GM12865 (cell line): ENCODE measurements at regions not wholly inside any gene's neighbourhood (a gene's known extent, or its start where the extent isn't known, plus 50 kb on each side); places are given as distances from the start of the nearest gene placed in this dataset.

ENCODE experiments used
- DNase-seq: peaks from one replicate; pipeline ENCODE4 v3.0.0; 2010; ENCODE audit warnings: low read depth
- H3K4me3 ChIP-seq: 2 replicates; pipeline ENCODE4 v1.5.1; 2011; ENCODE audit warnings: mild to moderate bottlenecking, low read depth, low read length, control low read depth
- CTCF ChIP-seq: IDR thresholded peaks from 2 replicates; pipeline ENCODE4 v1.5.1; 2011; ENCODE audit warnings: low read length, control low read depth, low read depth, inconsistent platforms; ENCODE audit not compliant: insufficient read depth; ENCODE audit errors: missing control alignments

GRCh38 chr2:18342901-18343300, 217.6 kb downstream of the RDH14 start:
- TF ChIP-seq CTCF, result no peak
- H3K4me3 ChIP-seq, result no peak overlapping the region
- DNase-seq, result no peak

GRCh38 chr2:18339326-18339725, 221.1 kb downstream of the RDH14 start:
- H3K4me3 ChIP-seq, result no peak overlapping the region

GRCh38 chr2:18336975-18337374, 223.5 kb downstream of the RDH14 start:
- no peak for TF ChIP-seq CTCF
- no peak for DNase-seq
- no peak overlapping the region for H3K4me3 ChIP-seq

More at GRCh38 chr2:18339326-18339725, 221.1 kb downstream of the RDH14 start:
- DNase-seq, result no peak
- no peak for TF ChIP-seq CTCF

GRCh38 chr2:18332477-18332876, 228.0 kb downstream of the RDH14 start:
- no peak for TF ChIP-seq CTCF
- no peak overlapping the region for H3K4me3 ChIP-seq
- no peak for DNase-seq

GRCh38 chr2:18325118-18325517, 235.3 kb downstream of the RDH14 start:
- H3K4me3 ChIP-seq, result no peak overlapping the region
- no peak for DNase-seq
- no peak for TF ChIP-seq CTCF

GRCh38 chr2:18319987-18320386, 240.5 kb downstream of the RDH14 start:
- no peak overlapping the region for H3K4me3 ChIP-seq
- DNase-seq, result no peak
- no peak for TF ChIP-seq CTCF

GRCh38 chr2:18317017-18317416, 243.4 kb downstream of the RDH14 start:
- no peak for TF ChIP-seq CTCF
- no peak overlapping the region for H3K4me3 ChIP-seq
- no peak for DNase-seq
